Trophoblast cell (in vitro differentiated cells and primary cell): ENCODE measurements at regions not wholly inside any gene's neighbourhood (a gene's known extent, or its start where the extent isn't known, plus 50 kb on each side); places are given as distances from the start of the nearest gene placed in this dataset.

ENCODE experiments used
- DNase-seq, 2 donors: peaks; one replicate each; pipeline ENCODE4 v3.0.0-alpha.2; 2016
- H2AFZ ChIP-seq: 2 replicates; pipeline ENCODE4 v1.6.1; 2013; ENCODE audit warnings: low read length, moderate library complexity, mild to moderate bottlenecking; ENCODE audit not compliant: insufficient read depth, poor library complexity
- H2AK5ac ChIP-seq: 2 replicates; pipeline ENCODE4 v1.6.1; 2013; ENCODE audit warnings: mild to moderate bottlenecking, low read length
- H2BK120ac ChIP-seq: 2 replicates; pipeline ENCODE4 v1.6.1; 2013; ENCODE audit warnings: low read length, mild to moderate bottlenecking, moderate library complexity; ENCODE audit not compliant: insufficient read depth, poor library complexity
- H2BK12ac ChIP-seq: 2 replicates; pipeline ENCODE4 v1.6.1; 2013; ENCODE audit warnings: mild to moderate bottlenecking, low read length, moderate library complexity
- H2BK5ac ChIP-seq: 2 replicates; pipeline ENCODE4 v1.6.1; 2013; ENCODE audit warnings: low read length, low read depth, moderate library complexity, mild to moderate bottlenecking; ENCODE audit not compliant: poor library complexity
- H3K14ac ChIP-seq: 2 replicates; pipeline ENCODE4 v1.6.1; 2013; ENCODE audit warnings: mild to moderate bottlenecking, low read length
- H3K18ac ChIP-seq: 2 replicates; pipeline ENCODE4 v1.6.1; 2013; ENCODE audit warnings: mild to moderate bottlenecking, low read length
- H3K23ac ChIP-seq: 2 replicates; pipeline ENCODE4 v1.6.1; 2013; ENCODE audit warnings: low read length
- H3K27ac ChIP-seq: 2 replicates; pipeline ENCODE4 v1.5.1; 2013; ENCODE audit warnings: low read depth, mild to moderate bottlenecking, inconsistent platforms, low read length, moderate library complexity
- H3K27me3 ChIP-seq: 2 replicates; pipeline ENCODE4 v1.6.1; 2013; ENCODE audit warnings: inconsistent platforms, mild to moderate bottlenecking, low read length, moderate library complexity; ENCODE audit not compliant: insufficient read depth
- H3K36me3 ChIP-seq, 2 experiments: 1 replicate in 1 of 2; 2 replicates in 1 of 2; pipeline ENCODE4 v1.6.1; 2013; ENCODE audit warnings: low read length in 2 of 2, mild to moderate bottlenecking in 2 of 2, moderate library complexity in 1 of 2; ENCODE audit not compliant: insufficient read depth in 2 of 2, control insufficient read depth in 1 of 2
- H3K4ac ChIP-seq: 2 replicates; pipeline ENCODE4 v1.6.1; 2013; ENCODE audit warnings: low read depth, mild to moderate bottlenecking, low read length, moderate library complexity
- H3K4me1 ChIP-seq, 2 experiments: 1 replicate in 1 of 2; 2 replicates in 1 of 2; pipeline ENCODE4 v1.6.1; 2013; ENCODE audit warnings: low read length in 2 of 2, mild to moderate bottlenecking in 2 of 2, moderate library complexity in 1 of 2; ENCODE audit not compliant: insufficient read depth in 2 of 2, control insufficient read depth in 1 of 2
- H3K4me2 ChIP-seq: 2 replicates; pipeline ENCODE4 v1.6.1; 2013; ENCODE audit warnings: inconsistent platforms, mild to moderate bottlenecking, low read length, moderate library complexity
- H3K4me3 ChIP-seq: 2 replicates; pipeline ENCODE4 v1.5.1; 2013; ENCODE audit warnings: mild to moderate bottlenecking, low read depth, low read length, inconsistent platforms
- H3K79me1 ChIP-seq: one replicate; pipeline ENCODE4 v1.6.1; 2013; ENCODE audit warnings: low read length
- H3K79me2 ChIP-seq: 2 replicates; pipeline ENCODE4 v1.6.1; 2013; ENCODE audit warnings: low read length, mild to moderate bottlenecking; ENCODE audit not compliant: control insufficient read depth, insufficient read depth, poor library complexity
- H3K9ac ChIP-seq: 2 replicates; pipeline ENCODE4 v1.6.1; 2013; ENCODE audit warnings: mild to moderate bottlenecking, low read length
- H3K9me3 ChIP-seq: 2 replicates; pipeline ENCODE4 v1.6.1; 2013; ENCODE audit warnings: low read depth, mild to moderate bottlenecking, control low read depth, inconsistent platforms, low read length; ENCODE audit not compliant: insufficient read depth
- H4K12ac ChIP-seq: 2 replicates; pipeline ENCODE4 v1.6.1; 2013; ENCODE audit warnings: low read depth, mild to moderate bottlenecking, low read length, moderate library complexity
- H4K8ac ChIP-seq: 2 replicates; pipeline ENCODE4 v1.6.1; 2013; ENCODE audit warnings: low read depth, mild to moderate bottlenecking, low read length, moderate library complexity
- H4K91ac ChIP-seq: one replicate; pipeline ENCODE4 v1.6.1; 2013; ENCODE audit warnings: low read depth, mild to moderate bottlenecking, low read length, moderate library complexity
- WGBS: extraction: QIAGEN DNeasy Blood & Tissue Kit; methylation state at CpG from one replicate; pipeline ENCODE4 v1.1.7; 2013; ENCODE audit warnings: missing lambda C conversion rate; ENCODE audit not compliant: insufficient read length, insufficient coverage; ENCODE audit errors: extremely low coverage; 5-methylcytosine and 5-hydroxymethylcytosine counted together

DNA sequence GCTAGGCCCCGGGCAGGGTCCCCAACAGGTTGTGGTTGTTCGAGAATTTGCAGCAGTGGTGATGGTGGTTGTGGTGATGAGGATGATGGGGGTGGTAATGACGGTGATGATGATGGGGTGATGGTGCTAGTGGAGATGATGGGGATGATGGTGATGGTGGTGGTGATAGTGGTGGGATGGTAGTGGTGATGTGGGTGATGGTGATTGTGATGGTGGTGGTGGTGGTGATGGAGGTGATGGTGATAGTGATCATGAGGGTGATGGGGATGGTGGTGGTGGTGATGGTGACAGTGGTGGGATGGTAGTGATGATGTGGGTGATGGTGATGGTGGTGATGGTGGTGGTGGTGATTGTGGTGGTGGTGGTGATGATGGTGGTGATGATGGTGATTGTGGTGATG is 343.3 kb downstream of the SEC14L1 start:
- no peak overlapping the region for H2BK12ac ChIP-seq

DNA sequence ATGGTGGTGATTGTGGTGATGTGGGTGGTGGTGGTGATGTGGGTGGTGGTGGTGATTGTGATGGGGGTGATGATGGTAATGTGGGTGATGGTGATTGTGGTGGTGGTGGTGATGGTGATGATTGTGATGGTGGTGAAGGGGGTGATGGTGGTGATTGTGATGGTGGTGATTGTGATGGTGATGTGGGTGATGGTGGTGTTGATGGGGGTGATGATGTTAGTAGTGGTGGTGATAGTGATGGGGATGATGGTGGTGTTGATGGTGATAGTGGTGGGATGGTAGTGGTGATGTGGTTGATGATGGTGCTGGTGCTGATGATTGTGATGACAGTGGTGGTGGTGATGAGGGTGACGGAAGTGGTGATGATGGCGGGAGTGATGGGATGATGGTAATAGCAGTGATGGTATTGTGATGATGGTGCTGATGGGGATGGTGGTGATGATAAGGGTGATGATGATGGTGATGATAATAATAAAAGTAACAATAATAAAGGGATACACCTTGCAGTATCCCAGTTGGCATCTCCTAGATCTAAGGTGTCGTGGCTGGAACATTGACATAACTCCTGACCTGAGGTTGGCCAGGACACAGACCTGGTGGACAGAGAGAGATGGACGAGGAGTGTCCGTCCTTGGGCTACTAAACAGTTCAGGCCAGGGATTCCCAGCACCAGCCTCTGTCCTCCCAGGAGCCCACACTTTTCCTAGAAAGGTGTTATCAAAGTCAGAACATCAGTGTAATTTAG is 344.5 kb downstream of the SEC14L1 start:
- Histone ChIP-seq H3K79me2 (peaks cover 16% of the 10 kb centered on the region), H3K23ac (no peak overlapping the region), H2AFZ (no peak overlapping the region), H3K9ac (no peak overlapping the region), H4K91ac (no peak overlapping the region), H3K27ac (no peak overlapping the region), H3K14ac (no peak overlapping the region), H4K8ac (no peak overlapping the region), H4K12ac (no peak overlapping the region), H2AK5ac (no peak overlapping the region), H3K4me2 (no peak overlapping the region), H3K36me3 (peaks cover 60 to 68% of the 10 kb centered on the region in 2 experiments), H3K4me3 (peak overlapping the region; percentile 4), H2BK12ac (no peak overlapping the region), H3K27me3 (no peaks in the 10 kb centered on the region), H2BK120ac (no peak overlapping the region), H2BK5ac (no peak overlapping the region), H3K4me1 (peaks cover 3 to 5% of the 10 kb centered on the region in 2 experiments), H3K18ac (peak overlapping the region; percentile 36), H3K9me3 (peaks cover 11% of the 10 kb centered on the region), H3K79me1 (peaks cover 4% of the 10 kb centered on the region), H3K4ac (no peak overlapping the region)
- no CpG with 5 or more reads among the region's 5 CpGs for WGBS
- DNase-seq = no peak

More for the DNA sequence above, 343.3 kb downstream of the SEC14L1 start:
- peaks cover 49 to 56% of the 10 kb centered on the region in 2 experiments for H3K36me3 ChIP-seq
- no peak overlapping the region for H2AFZ ChIP-seq
- H3K79me2 ChIP-seq = peaks cover 19% of the 10 kb centered on the region
- no peak overlapping the region for H3K27ac ChIP-seq
- no peak overlapping the region for H3K9ac ChIP-seq
- H3K14ac ChIP-seq = no peak overlapping the region
- no peak for DNase-seq
- H3K4me2 ChIP-seq = no peak overlapping the region
- H3K4me1 ChIP-seq = peaks cover 14 to 15% of the 10 kb centered on the region in 2 experiments
- H3K79me1 ChIP-seq = peaks cover 14% of the 10 kb centered on the region
- no peak overlapping the region for H2BK120ac ChIP-seq
- no peak overlapping the region for H2BK5ac ChIP-seq
- H4K12ac ChIP-seq = no peak overlapping the region
- no peak overlapping the region for H4K8ac ChIP-seq
- H2AK5ac ChIP-seq = no peak overlapping the region
- H4K91ac ChIP-seq = no peak overlapping the region
- no peak overlapping the region for H3K4ac ChIP-seq
- no peaks in the 10 kb centered on the region for H3K27me3 ChIP-seq
- no peak overlapping the region for H3K23ac ChIP-seq
- WGBS = no CpG with 5 or more reads among the region's 3 CpGs
- peaks cover 10% of the 10 kb centered on the region for H3K9me3 ChIP-seq
- no peak overlapping the region for H3K18ac ChIP-seq
- no peak overlapping the region for H3K4me3 ChIP-seq

DNA sequence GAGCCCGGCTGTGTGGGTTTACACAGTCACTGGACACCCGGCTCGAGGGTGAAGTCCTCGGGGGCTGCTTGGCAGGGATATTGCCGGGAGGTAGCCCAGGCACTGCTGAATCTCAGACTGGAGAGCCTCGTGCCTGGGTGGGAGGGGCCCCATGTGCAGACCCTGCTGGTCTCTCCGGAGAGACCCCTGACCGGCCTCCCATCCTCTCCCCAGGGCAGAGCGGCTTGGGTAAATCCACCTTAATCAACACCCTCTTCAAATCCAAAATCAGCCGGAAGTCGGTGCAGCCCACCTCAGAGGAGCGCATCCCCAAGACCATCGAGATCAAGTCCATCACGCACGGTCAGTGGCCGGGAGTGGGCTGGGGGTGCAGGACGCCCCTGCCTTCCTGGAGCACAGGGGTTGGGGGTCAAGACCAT is 346.5 kb downstream of the SEC14L1 start:
- no peak overlapping the region for H4K12ac ChIP-seq
- no CpG with 5 or more reads among the region's 17 CpGs for WGBS
- no peak overlapping the region for H3K4ac ChIP-seq
- H2BK120ac ChIP-seq = no peak overlapping the region
- H3K18ac ChIP-seq = no peak overlapping the region
- peaks cover 70 to 73% of the 10 kb centered on the region in 2 experiments for H3K36me3 ChIP-seq
- H2BK12ac ChIP-seq = no peak overlapping the region
- no peak overlapping the region for H2AFZ ChIP-seq
- H3K9me3 ChIP-seq = peaks cover 15% of the 10 kb centered on the region
- H3K23ac ChIP-seq = no peak overlapping the region
- no peak overlapping the region for H3K9ac ChIP-seq
- H3K27ac ChIP-seq = no peak overlapping the region
- no peak for DNase-seq
- H4K91ac ChIP-seq = no peak overlapping the region
- no peak overlapping the region for H2AK5ac ChIP-seq
- no peak overlapping the region for H4K8ac ChIP-seq
- peaks cover 9% of the 10 kb centered on the region for H3K79me2 ChIP-seq
- no peak overlapping the region for H2BK5ac ChIP-seq
- H3K14ac ChIP-seq = no peak overlapping the region
- H3K4me2 ChIP-seq = no peak overlapping the region
- no peaks in the 10 kb centered on the region for H3K4me1 ChIP-seq
- no peak overlapping the region for H3K4me3 ChIP-seq
- H3K27me3 ChIP-seq = no peaks in the 10 kb centered on the region
- H3K79me1 ChIP-seq = no peaks in the 10 kb centered on the region

DNA sequence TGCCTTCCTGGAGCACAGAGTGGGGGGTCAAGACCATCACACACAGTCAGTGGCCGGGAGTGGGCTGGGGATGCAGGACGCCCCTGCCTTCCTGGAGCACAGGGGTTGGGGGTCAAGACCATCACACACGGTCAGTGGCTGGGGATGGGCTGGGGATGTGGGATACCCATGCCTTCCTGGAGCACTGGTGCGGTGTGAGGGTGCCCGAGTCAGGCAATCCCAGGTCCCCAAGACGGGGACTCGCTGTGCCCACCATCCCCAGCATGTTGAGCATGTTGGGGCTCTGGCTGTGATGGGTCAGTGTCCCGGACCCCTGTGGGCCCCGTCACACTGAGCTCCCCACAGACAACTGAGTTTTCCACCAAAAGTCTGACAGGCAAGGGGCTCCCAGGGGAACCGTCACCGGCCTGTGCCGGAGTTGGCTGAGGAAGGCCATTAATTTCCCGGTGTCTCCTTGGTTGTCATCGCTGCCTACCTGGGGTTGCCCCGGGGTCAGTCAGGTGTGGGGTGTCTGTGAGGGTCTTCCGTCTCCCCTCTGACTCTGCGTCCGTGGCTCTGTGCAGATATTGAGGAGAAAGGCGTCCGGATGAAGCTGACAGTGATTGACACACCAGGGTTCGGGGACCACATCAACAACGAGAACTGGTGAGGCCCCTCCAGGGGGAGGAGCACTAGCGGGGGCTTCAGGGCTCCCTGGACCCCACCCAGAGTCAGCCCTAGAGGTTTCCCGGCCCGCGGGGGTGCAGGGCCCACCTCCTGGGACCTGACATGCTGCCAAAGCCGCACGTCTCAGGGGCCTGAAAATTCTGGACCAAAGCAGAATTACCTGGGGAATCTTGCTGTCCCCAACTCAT is 347.1 kb downstream of the SEC14L1 start:
- no peak overlapping the region for H2BK12ac ChIP-seq
- H3K14ac ChIP-seq = no peak overlapping the region
- H3K27ac ChIP-seq = no peak overlapping the region
- no peak overlapping the region for H2AK5ac ChIP-seq
- no peak for DNase-seq
- no peak overlapping the region for H2BK120ac ChIP-seq
- H3K4me1 ChIP-seq = no peaks in the 10 kb centered on the region
- peaks cover 7% of the 10 kb centered on the region for H3K79me2 ChIP-seq
- H3K36me3 ChIP-seq = peaks cover 70 to 73% of the 10 kb centered on the region in 2 experiments
- no peak overlapping the region for H3K4me3 ChIP-seq
- H3K9ac ChIP-seq = no peak overlapping the region
- H3K4me2 ChIP-seq = no peak overlapping the region
- no peak overlapping the region for H3K4ac ChIP-seq
- peaks cover 15% of the 10 kb centered on the region for H3K9me3 ChIP-seq
- WGBS = no CpG with 5 or more reads among the region's 28 CpGs
- H4K91ac ChIP-seq = no peak overlapping the region
- H3K79me1 ChIP-seq = no peaks in the 10 kb centered on the region
- no peak overlapping the region for H3K18ac ChIP-seq
- no peak overlapping the region for H2BK5ac ChIP-seq
- no peaks in the 10 kb centered on the region for H3K27me3 ChIP-seq
- no peak overlapping the region for H2AFZ ChIP-seq
- H3K23ac ChIP-seq = no peak overlapping the region
- H4K8ac ChIP-seq = no peak overlapping the region
- H4K12ac ChIP-seq = no peak overlapping the region
